ENCODE measurements at regions not wholly inside any gene's neighbourhood (a gene's known extent, or its start where the extent isn't known, plus 50 kb on each side); places are given as distances from the start of the nearest gene placed in this dataset.

DNA sequence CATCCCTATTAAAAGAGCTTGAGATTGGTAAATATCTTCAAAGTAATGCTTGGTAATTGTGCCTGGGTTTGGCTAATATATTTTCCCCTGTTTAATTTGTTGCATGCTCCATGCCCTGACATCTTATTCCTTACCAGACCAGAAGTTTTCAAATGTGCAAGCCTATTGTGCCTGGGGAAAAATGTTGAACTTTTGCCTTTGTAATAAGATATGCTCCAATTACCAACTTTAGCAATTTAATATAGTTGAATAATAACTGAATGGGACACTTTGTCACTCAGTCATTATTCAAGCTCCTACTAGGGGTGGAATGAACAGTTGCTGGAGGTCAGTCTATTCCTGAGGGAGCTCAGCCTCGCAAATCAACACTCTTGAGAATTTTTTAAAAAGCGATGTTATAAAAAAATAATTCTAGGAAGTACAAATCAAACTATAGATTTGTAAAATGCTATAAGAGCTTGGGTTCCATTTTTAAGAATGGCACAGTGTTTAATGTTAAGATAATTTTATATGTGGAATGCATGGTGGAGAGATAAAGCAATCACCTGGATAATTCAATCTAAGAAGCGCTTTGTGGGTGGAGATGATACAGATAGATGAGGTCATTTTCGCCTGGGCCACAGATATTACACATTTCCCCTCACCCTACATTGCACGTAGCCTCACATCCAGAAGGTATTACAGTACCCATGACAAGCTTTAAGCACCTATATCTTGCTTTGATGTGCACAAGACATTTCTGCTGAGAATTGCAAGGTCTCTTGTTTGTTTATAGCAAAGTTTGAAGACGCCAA is 231.8 kb downstream of the PIK3R1 start:
- Histone ChIP-seq H2AFZ (ENCODE audit: low read depth) (no peak overlapping the region), H3F3A (replicated peaks; ENCODE audit: insufficient read depth) (no peaks in the 10 kb centered on the region), H3K9ac (no peak overlapping the region), H3K4me1 (ENCODE audit: control insufficient read depth in 1 of 2, insufficient read depth in 2 of 2, low read depth in 1 of 2, low read length in 1 of 2) (peaks cover 0 to 7% of the 10 kb centered on the region in 2 experiments; a peak in 2 of 4 replicates), H3K4me2 (no peak overlapping the region), H3K27me3 (ENCODE audit: insufficient read depth) (no peaks in the 10 kb centered on the region), H4K20me1 (ENCODE audit: insufficient read depth) (no peaks in the 10 kb centered on the region), H3K9me3 (no peaks in the 10 kb centered on the region), H3K79me2 (ENCODE audit: insufficient read depth) (no peaks in the 10 kb centered on the region), H3K36me3 (replicated peaks in 1 of 2; ENCODE audit: control insufficient read depth in 1 of 2, insufficient read depth in 2 of 2, low read length in 1 of 2) (no peaks in the 10 kb centered on the region), H3K27ac (ENCODE audit: low read depth in 2 of 2, low read length in 1 of 2) (no peak overlapping the region), H3K4me3 (ENCODE audit: low read depth in 2 of 2, low read length in 1 of 2) (no peak overlapping the region), H3K9me2 (no peaks in the 10 kb centered on the region)
- 54% methylated on average over 6 of the region's 6 CpGs for WGBS (ENCODE audit: low lambda C conversion rate)
- POLR2A ChIA-PET = no interaction called here
- no peak for DNase-seq
- CTCF ChIA-PET = interaction anchor here (1.1 kb wide), 2 partner anchors 10 to 177 kb away, joined by 3 to 5 read pairs; no protein-coding TSS in a partner anchor
- TF ChIP-seq FOXM1 (IDR thresholded peaks at IDR 0.05; ENCODE audit: low read depth) (no peak), NRF1 (IDR thresholded peaks at IDR 0.05; ENCODE audit: low read depth, low read length) (no peak), SMC3 (IDR thresholded peaks at IDR 0.05; ENCODE audit: low read depth, low read length) (no peak), MEF2A (IDR thresholded peaks at IDR 0.05; ENCODE audit: borderline replicate concordance, low read depth) (no peak), REST (IDR thresholded peaks at IDR 0.05; ENCODE audit: low read depth, low read length) (no peak), RAD21 (IDR thresholded peaks at IDR 0.05; ENCODE audit: low read length) (no peak), MXI1 (IDR thresholded peaks at IDR 0.05; ENCODE audit: low read depth, low read length) (no peak), GABPA (IDR thresholded peaks at IDR 0.05; ENCODE audit: low read depth) (no peak), USF2 (IDR thresholded peaks at IDR 0.05; ENCODE audit: borderline replicate concordance, low read depth, low read length) (no peak), JUND (IDR thresholded peaks at IDR 0.05) (no peak), TAF1 (IDR thresholded peaks at IDR 0.05; ENCODE audit: borderline replicate concordance, low read depth, low read length) (no peak), FOXJ3 (CRISPR knock-in tag; IDR thresholded peaks at IDR 0.05) (no peak)

GRCh38 chr5:68449380-68449779 is 233.8 kb downstream of the PIK3R1 start:
- H3K27me3 ChIP-seq (ENCODE audit: insufficient read depth) = no peaks in the 10 kb centered on the region
- CTCF ChIA-PET = interaction anchor here (1.3 to 2.5 kb wide), 2 partner anchors 11 to 163 kb away, joined by 4 to 8 read pairs; no protein-coding TSS in a partner anchor
- H3K9me2 ChIP-seq = no peaks in the 10 kb centered on the region
- 61% methylated on average over 3 of the region's 3 CpGs for WGBS (ENCODE audit: low lambda C conversion rate)
- H3K9me3 ChIP-seq = no peaks in the 10 kb centered on the region
- H3K27ac ChIP-seq (ENCODE audit: low read depth in 2 of 2, low read length in 1 of 2) = no peak overlapping the region
- POLR2A ChIA-PET = no interaction called here
- H4K20me1 ChIP-seq (ENCODE audit: insufficient read depth) = no peaks in the 10 kb centered on the region
- no peak overlapping the region for H3K9ac ChIP-seq
- no peak for DNase-seq
- H3K4me3 ChIP-seq (ENCODE audit: low read depth in 2 of 2, low read length in 1 of 2) = no peak overlapping the region
- no peaks in the 10 kb centered on the region for H3F3A ChIP-seq (replicated peaks; ENCODE audit: insufficient read depth)
- H3K4me2 ChIP-seq = no peak overlapping the region
- H2AFZ ChIP-seq (ENCODE audit: low read depth) = no peak overlapping the region
- H3K4me1 ChIP-seq (ENCODE audit: control insufficient read depth in 1 of 2, insufficient read depth in 2 of 2, low read depth in 1 of 2, low read length in 1 of 2) = peaks cover 0 to 7% of the 10 kb centered on the region in 2 experiments; a peak in 2 of 4 replicates
- no peaks in the 10 kb centered on the region for H3K79me2 ChIP-seq (ENCODE audit: insufficient read depth)
- no peaks in the 10 kb centered on the region for H3K36me3 ChIP-seq (replicated peaks in 1 of 2; ENCODE audit: control insufficient read depth in 1 of 2, insufficient read depth in 2 of 2, low read length in 1 of 2)
- TF ChIP-seq EP300 (IDR thresholded peaks at IDR 0.05; ENCODE audit: borderline replicate concordance in 1 of 2, low read depth in 1 of 2, low read length in 1 of 2) (no peak), FOXJ3 (CRISPR knock-in tag; IDR thresholded peaks at IDR 0.05) (no peak), POLR2AphosphoS5 (IDR thresholded peaks at IDR 0.05; ENCODE audit: low read depth, low read length) (no peak), TEAD4 (IDR thresholded peaks at IDR 0.05; ENCODE audit: borderline replicate concordance, insufficient read depth) (no peak), TCF12 (IDR thresholded peaks at IDR 0.05) (no peak), RFX5 (IDR thresholded peaks at IDR 0.05; ENCODE audit: low read length) (no peak), SMC3 (IDR thresholded peaks at IDR 0.05; ENCODE audit: low read depth, low read length) (no peak), CHD2 (IDR thresholded peaks at IDR 0.05; ENCODE audit: low read length, partially characterized antibody) (no peak), FOXM1 (IDR thresholded peaks at IDR 0.05; ENCODE audit: low read depth) (no peak), TAF1 (IDR thresholded peaks at IDR 0.05; ENCODE audit: borderline replicate concordance, low read depth, low read length) (no peak)
- TF ChIP-seq, protein P1, sequence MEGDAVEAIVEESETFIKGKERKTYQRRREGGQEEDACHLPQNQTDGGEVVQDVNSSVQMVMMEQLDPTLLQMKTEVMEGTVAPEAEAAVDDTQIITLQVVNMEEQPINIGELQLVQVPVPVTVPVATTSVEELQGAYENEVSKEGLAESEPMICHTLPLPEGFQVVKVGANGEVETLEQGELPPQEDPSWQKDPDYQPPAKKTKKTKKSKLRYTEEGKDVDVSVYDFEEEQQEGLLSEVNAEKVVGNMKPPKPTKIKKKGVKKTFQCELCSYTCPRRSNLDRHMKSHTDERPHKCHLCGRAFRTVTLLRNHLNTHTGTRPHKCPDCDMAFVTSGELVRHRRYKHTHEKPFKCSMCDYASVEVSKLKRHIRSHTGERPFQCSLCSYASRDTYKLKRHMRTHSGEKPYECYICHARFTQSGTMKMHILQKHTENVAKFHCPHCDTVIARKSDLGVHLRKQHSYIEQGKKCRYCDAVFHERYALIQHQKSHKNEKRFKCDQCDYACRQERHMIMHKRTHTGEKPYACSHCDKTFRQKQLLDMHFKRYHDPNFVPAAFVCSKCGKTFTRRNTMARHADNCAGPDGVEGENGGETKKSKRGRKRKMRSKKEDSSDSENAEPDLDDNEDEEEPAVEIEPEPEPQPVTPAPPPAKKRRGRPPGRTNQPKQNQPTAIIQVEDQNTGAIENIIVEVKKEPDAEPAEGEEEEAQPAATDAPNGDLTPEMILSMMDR (IDR thresholded peaks at IDR 0.05) = no peak
- TF ChIP-seq, protein P2, sequence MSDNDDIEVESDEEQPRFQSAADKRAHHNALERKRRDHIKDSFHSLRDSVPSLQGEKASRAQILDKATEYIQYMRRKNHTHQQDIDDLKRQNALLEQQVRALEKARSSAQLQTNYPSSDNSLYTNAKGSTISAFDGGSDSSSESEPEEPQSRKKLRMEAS (IDR thresholded peaks at IDR 0.05; ENCODE audit: low read depth) = no peak
